OCI-LY7 (cell line): ENCODE measurements at regions not wholly inside any gene's neighbourhood (a gene's known extent, or its start where the extent isn't known, plus 50 kb on each side); places are given as distances from the start of the nearest gene placed in this dataset.

ENCODE experiments used
- EZH2phosphoT487 ChIP-seq: fragments of 200-600 bp; sonication (generic); IDR thresholded peaks from 2 replicates; pipeline ENCODE4 v1.6.1; 2018; ENCODE audit warnings: low read depth, borderline replicate concordance, mild to moderate bottlenecking, mixed run types, antibody characterized with exemption, low read length, moderate library complexity, mixed read lengths
- TF ChIP-seq, protein P1 (sequence below): fragments of 200-600 bp; sonication (generic); conservative IDR thresholded peaks from 2 replicates; pipeline ENCODE4 v1.5.1; 2014; ENCODE audit warnings: mild to moderate bottlenecking, antibody characterized with exemption, low read length, moderate library complexity, mixed read lengths

DNA sequence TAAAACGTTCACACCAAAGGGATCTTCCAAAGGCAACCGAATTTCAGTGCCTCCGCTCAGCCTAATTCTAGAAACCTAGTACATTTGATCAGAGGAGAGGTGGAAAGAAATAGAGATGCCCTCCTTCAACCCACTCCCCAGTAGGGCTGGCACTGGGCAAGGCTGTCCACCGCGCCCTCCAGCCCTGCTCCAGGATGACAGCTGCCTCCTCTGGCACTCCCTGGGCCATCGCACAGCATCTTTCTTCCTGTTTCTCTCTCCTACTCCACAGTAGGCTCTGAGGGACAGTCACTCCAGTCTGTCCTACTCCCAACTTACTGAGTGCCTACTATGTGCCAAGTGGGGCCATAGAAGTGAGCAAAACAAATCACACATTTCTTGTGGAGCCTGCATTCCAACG is 226.2 kb downstream of the SKIDA1 start:
- TF ChIP-seq, protein P1, sequence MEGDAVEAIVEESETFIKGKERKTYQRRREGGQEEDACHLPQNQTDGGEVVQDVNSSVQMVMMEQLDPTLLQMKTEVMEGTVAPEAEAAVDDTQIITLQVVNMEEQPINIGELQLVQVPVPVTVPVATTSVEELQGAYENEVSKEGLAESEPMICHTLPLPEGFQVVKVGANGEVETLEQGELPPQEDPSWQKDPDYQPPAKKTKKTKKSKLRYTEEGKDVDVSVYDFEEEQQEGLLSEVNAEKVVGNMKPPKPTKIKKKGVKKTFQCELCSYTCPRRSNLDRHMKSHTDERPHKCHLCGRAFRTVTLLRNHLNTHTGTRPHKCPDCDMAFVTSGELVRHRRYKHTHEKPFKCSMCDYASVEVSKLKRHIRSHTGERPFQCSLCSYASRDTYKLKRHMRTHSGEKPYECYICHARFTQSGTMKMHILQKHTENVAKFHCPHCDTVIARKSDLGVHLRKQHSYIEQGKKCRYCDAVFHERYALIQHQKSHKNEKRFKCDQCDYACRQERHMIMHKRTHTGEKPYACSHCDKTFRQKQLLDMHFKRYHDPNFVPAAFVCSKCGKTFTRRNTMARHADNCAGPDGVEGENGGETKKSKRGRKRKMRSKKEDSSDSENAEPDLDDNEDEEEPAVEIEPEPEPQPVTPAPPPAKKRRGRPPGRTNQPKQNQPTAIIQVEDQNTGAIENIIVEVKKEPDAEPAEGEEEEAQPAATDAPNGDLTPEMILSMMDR, result no peak
- no peak for TF ChIP-seq EZH2phosphoT487
